B cell (primary cell): ENCODE measurements at regions not wholly inside any gene's neighbourhood (a gene's known extent, or its start where the extent isn't known, plus 50 kb on each side); places are given as distances from the start of the nearest gene placed in this dataset.

Experiments
- ATAC-seq: fragments of 200-7000 bp; cut with Tn5 transposase; one replicate; pipeline ENCODE4 v1.10.0; 2021; ENCODE audit warnings: low read depth, mild to moderate bottlenecking, moderate number of reproducible peaks, moderate library complexity
- CTCF ChIA-PET: fragments of 350-600 bp; sonication (Branson Sonifier 250); formaldehyde crosslinking; loops from one replicate; lab custom pipeline; 2021; ENCODE audit warnings: antibody characterized with exemption, inconsistent platforms; lab: Charles Lee
- POLR2A ChIA-PET: fragments of 350-600 bp; sonication (Branson Sonifier 250); formaldehyde crosslinking; loops from one replicate; lab custom pipeline; 2021; ENCODE audit warnings: antibody characterized with exemption; lab: Charles Lee
- DNase-seq: peaks from one replicate; pipeline ENCODE4 v3.0.0; 2013
- H2AFZ ChIP-seq: 2 replicates; pipeline ENCODE4 v1.6.1; 2012; ENCODE audit warnings: mild to moderate bottlenecking, low read depth, low read length; ENCODE audit not compliant: insufficient read depth, poor library complexity, severe bottlenecking
- H3K27ac ChIP-seq, 2 donors: 1 replicate in 1 of 2; 2 replicates in 1 of 2; pipeline ENCODE4 v1.5.1; 2012 to 2013; ENCODE audit warnings: low read length in 2 of 2, mild to moderate bottlenecking in 2 of 2, moderate library complexity in 1 of 2
- H3K27me3 ChIP-seq, 4 experiments: fragments of 200-600 bp in 1 of 4; sonication (generic) in 1 of 4; replicated peaks in 1 of 4; 1 replicate in 2 of 4; 2 replicates in 2 of 4; pipeline versions ENCODE4 v1.6.1 to v1.7.0; 2013 to 2016; ENCODE audit warnings: low read length in 3 of 4, mild to moderate bottlenecking in 2 of 4, mixed read lengths in 1 of 4, moderate library complexity in 1 of 4; ENCODE audit not compliant: insufficient read depth in 4 of 4, control insufficient read depth in 3 of 4; ENCODE audit errors: control extremely low read depth in 1 of 4
- H3K36me3 ChIP-seq, 2 experiments: replicated peaks in 1 of 2; 1 replicate in 1 of 2; 2 replicates in 1 of 2; pipeline versions ENCODE4 v1.6.1 to v1.7.1; 2013; ENCODE audit warnings: low read length in 1 of 2; ENCODE audit not compliant: insufficient read depth in 2 of 2, control insufficient read depth in 1 of 2; ENCODE audit errors: control extremely low read depth in 1 of 2, extremely low read depth in 1 of 2
- H3K4me1 ChIP-seq, 2 donors: fragments of 200-600 bp in 1 of 2; sonication (generic) in 1 of 2; 1 replicate in 1 of 2; 2 replicates in 1 of 2; pipeline versions ENCODE4 v1.5.1 to v1.6.1; 2013 to 2017; ENCODE audit warnings: low read length in 2 of 2; ENCODE audit not compliant: control insufficient read depth in 2 of 2, insufficient read depth in 2 of 2
- H3K4me2 ChIP-seq: replicated peaks from 2 replicates; pipeline ENCODE3; 2012; ENCODE audit warnings: mild to moderate bottlenecking, low read depth, low read length; ENCODE audit not compliant: poor library complexity, severe bottlenecking
- H3K4me3 ChIP-seq, 5 experiments: fragments of 200-600 bp in 1 of 5; sonication (generic) in 1 of 5; 1 replicate in 3 of 5; 2 replicates in 2 of 5; pipeline versions ENCODE4 v1.5.1 to v1.7.0; 2011 to 2016; ENCODE audit warnings: low read length in 4 of 5, mild to moderate bottlenecking in 4 of 5, low read depth in 2 of 5, control low read depth in 1 of 5, moderate library complexity in 1 of 5; ENCODE audit not compliant: insufficient read depth in 1 of 5; ENCODE audit errors: control extremely low read depth in 1 of 5, extremely low read depth in 1 of 5
- H3K79me2 ChIP-seq: fragments of 200-600 bp; sonication (generic); one replicate; pipeline ENCODE4 v1.6.0; 2016; ENCODE audit warnings: low read length; ENCODE audit not compliant: control insufficient read depth, insufficient read depth
- H3K9ac ChIP-seq: fragments of 200-600 bp; sonication (generic); 2 replicates; pipeline ENCODE4 v1.6.1; 2017; ENCODE audit warnings: mild to moderate bottlenecking, low read length, moderate library complexity
- H3K9me3 ChIP-seq, 3 donors: one replicate each; pipeline versions ENCODE4 v1.6.1 to v1.7.1; 2013; ENCODE audit warnings: low read length in 2 of 3; ENCODE audit not compliant: control insufficient read depth in 2 of 3, insufficient read depth in 1 of 3; ENCODE audit errors: control extremely low read depth in 1 of 3
- H4K20me1 ChIP-seq: 2 replicates; pipeline ENCODE4 v1.6.0; 2012; ENCODE audit warnings: mild to moderate bottlenecking, low read length; ENCODE audit not compliant: insufficient read depth, control insufficient read depth, poor library complexity, severe bottlenecking
- H3K27ac Mint-ChIP-seq: one replicate; pipeline ENCODE4 v1.8.0; 2021; ENCODE audit warnings: mixed read lengths
- H3K27me3 Mint-ChIP-seq: one replicate; pipeline ENCODE4 v1.8.0; 2021; ENCODE audit warnings: mixed read lengths
- H3K4me1 Mint-ChIP-seq: one replicate; pipeline ENCODE4 v1.8.0; 2021; ENCODE audit warnings: mixed read lengths
- H3K4me3 Mint-ChIP-seq: one replicate; pipeline ENCODE4 v1.8.0; 2021; ENCODE audit warnings: mixed read lengths
- H3K9me3 Mint-ChIP-seq: one replicate; pipeline ENCODE4 v1.8.0; 2022; ENCODE audit warnings: mixed read lengths; ENCODE audit not compliant: insufficient read depth
- EZH2 ChIP-seq: IDR thresholded peaks from 2 replicates; pipeline ENCODE4 v1.6.1; 2012; ENCODE audit warnings: borderline replicate concordance, low read depth, mild to moderate bottlenecking, moderate library complexity, low read length; ENCODE audit not compliant: insufficient read depth, poor library complexity, severe bottlenecking
- WGBS: methylation state at CpG from one replicate; pipeline ENCODE4 v1.1.5; 2013; ENCODE audit warnings: missing lambda C conversion rate; ENCODE audit not compliant: insufficient coverage; 5-methylcytosine and 5-hydroxymethylcytosine counted together
- intact Hi-C: fragments of 100-400 bp; cut with micrococcal nuclease; formaldehyde crosslinking; loops from one replicate; pipeline ENCODE4 v1.10.0; 2022
- TF ChIP-seq, protein P1 (sequence below): fragments of 200-600 bp; IDR thresholded peaks from one replicate; pipeline ENCODE4 v1.8.0; 2022; ENCODE audit warnings: antibody characterized with exemption, mild to moderate bottlenecking

DNA sequence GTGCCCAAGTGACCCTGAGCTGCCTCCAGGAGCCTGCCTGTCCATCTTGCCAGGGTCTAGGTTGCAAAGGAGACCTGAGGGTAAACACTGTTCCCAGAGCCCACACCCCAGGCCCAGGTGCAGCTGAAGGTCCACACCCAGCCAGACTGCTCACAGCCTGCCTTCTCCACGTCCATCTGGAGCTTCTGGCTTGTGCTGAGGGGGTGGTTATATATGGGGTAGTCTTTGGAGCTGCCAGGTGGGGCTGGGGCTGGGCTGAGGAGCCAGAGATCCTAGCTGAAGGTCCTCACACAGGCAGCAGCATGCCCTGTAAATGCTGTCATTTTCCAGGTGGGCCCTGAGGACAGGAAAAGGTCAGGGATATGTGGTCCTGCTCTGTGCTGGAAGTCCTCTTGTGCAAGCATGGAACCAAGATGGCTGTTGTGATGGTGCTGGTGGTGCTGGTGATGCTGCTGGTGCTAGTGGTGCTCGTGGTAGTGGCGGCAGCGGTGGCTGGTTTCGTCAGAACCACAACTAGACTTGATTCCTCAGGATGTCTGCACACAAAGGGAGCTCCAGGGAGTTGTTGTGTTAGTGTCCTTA lies 182.7 kb downstream of the MATN1 start:
- Mint-ChIP-seq H3K9me3 (no peaks in the 10 kb centered on the region), H3K27me3 (peaks cover 5% of the 10 kb centered on the region), H3K4me3 (no peak overlapping the region), H3K27ac (no peak overlapping the region), H3K4me1 (no peaks in the 10 kb centered on the region)
- Histone ChIP-seq H3K9ac (no peak overlapping the region), H3K79me2 (no peaks in the 10 kb centered on the region), H3K4me3 (no peak overlapping the region), H4K20me1 (no peaks in the 10 kb centered on the region), H3K27ac (no peak overlapping the region), H3K4me2 (no peak overlapping the region), H2AFZ (no peak overlapping the region), H3K27me3 (no peaks in the 10 kb centered on the region), H3K9me3 (no peaks in the 10 kb centered on the region), H3K4me1 (no peaks in the 10 kb centered on the region), H3K36me3 (no peaks in the 10 kb centered on the region)
- POLR2A ChIA-PET = no interaction called here
- WGBS = 76% methylated on average over 4 of the region's 5 CpGs
- CTCF ChIA-PET = no interaction called here
- TF ChIP-seq, protein P1, sequence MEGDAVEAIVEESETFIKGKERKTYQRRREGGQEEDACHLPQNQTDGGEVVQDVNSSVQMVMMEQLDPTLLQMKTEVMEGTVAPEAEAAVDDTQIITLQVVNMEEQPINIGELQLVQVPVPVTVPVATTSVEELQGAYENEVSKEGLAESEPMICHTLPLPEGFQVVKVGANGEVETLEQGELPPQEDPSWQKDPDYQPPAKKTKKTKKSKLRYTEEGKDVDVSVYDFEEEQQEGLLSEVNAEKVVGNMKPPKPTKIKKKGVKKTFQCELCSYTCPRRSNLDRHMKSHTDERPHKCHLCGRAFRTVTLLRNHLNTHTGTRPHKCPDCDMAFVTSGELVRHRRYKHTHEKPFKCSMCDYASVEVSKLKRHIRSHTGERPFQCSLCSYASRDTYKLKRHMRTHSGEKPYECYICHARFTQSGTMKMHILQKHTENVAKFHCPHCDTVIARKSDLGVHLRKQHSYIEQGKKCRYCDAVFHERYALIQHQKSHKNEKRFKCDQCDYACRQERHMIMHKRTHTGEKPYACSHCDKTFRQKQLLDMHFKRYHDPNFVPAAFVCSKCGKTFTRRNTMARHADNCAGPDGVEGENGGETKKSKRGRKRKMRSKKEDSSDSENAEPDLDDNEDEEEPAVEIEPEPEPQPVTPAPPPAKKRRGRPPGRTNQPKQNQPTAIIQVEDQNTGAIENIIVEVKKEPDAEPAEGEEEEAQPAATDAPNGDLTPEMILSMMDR = no peak
- no peak for TF ChIP-seq EZH2
- intact Hi-C loops = no loop called here
- ATAC-seq (no peak), DNase-seq (no peak)

DNA sequence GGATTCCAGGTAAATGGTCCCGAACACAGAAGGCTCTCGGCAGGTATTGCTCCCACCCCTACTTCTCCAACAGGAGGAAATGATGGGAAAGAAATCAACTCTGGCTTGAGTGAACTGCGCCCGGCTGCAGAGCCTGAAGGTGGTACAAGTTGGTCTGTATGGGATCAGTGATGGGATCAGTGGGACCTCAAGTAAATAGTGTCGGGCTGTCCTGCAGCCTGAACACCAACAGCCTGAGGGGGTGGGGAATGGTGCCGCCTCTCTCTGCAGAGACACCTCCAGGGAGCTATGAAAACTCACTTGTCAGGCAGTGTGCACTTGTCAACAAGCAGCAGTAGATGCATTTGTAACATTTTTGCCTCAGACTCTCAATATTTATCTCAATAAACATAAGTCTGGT lies 183.5 kb downstream of the MATN1 start:
- Histone ChIP-seq H3K79me2 (no peaks in the 10 kb centered on the region), H3K9ac (no peak overlapping the region), H3K9me3 (no peaks in the 10 kb centered on the region), H3K4me2 (no peak overlapping the region), H3K27ac (no peak overlapping the region), H3K4me1 (no peaks in the 10 kb centered on the region), H3K4me3 (no peak overlapping the region), H4K20me1 (no peaks in the 10 kb centered on the region), H3K27me3 (no peaks in the 10 kb centered on the region), H3K36me3 (no peaks in the 10 kb centered on the region), H2AFZ (no peak overlapping the region)
- H3K27me3 Mint-ChIP-seq = peaks cover 7% of the 10 kb centered on the region
- no peaks in the 10 kb centered on the region for H3K9me3 Mint-ChIP-seq
- TF ChIP-seq EZH2 = no peak
- ChIA-PET POLR2A (no interaction called here), CTCF (no interaction called here)
- intact Hi-C loops = no loop called here
- 43% methylated on average over 1 of the region's 6 CpGs for WGBS
- DNase-seq (no peak), ATAC-seq (no peak)
- H3K4me3 Mint-ChIP-seq = no peak overlapping the region
- no peaks in the 10 kb centered on the region for H3K4me1 Mint-ChIP-seq
- no peak overlapping the region for H3K27ac Mint-ChIP-seq
